ENCODE measurements at regions not wholly inside any gene's neighbourhood (a gene's known extent, or its start where the extent isn't known, plus 50 kb on each side); places are given as distances from the start of the nearest gene placed in this dataset.

DNA sequence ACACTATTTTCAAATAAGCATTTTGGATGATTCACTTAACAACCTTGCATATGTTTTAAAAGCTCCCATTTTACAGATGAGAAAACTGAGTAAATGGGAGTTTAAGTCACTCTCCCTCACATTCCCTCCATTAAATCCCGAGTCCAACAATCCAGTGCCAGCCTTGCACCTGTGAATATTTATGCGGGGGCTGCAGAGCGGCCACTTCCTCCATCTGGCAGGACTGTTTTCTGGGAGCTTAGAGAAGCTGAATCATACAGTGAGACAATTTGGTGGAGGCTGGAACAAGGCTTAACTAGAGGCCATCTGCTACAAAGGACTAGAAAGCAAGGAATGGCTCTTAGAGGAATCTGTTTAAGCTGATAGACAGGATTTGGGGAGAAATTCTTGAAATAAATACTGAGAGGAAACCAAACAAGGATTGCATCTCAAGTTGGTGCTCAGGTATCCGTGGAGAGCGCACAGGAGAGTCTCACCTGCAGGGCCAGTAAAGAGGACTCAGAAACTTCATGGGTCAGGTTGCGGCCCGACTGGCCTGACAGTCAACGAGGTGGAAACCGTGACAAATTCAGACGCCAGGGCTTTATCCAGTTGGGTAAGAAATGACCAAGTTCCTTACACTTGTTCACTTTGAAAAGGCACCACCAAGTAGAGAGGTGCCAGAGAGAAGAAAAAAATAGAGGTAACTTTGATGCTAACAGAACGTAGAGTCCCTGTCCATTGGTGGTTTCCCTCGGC lies 478.5 kb downstream of the QKI start:
- DNase-seq (ENCODE audit: extremely low read depth, low read depth): no peak
- no peak overlapping the region for H3K4me3 ChIP-seq (replicated peaks; ENCODE audit: low read depth, low read length)
- TF ChIP-seq, protein P1, sequence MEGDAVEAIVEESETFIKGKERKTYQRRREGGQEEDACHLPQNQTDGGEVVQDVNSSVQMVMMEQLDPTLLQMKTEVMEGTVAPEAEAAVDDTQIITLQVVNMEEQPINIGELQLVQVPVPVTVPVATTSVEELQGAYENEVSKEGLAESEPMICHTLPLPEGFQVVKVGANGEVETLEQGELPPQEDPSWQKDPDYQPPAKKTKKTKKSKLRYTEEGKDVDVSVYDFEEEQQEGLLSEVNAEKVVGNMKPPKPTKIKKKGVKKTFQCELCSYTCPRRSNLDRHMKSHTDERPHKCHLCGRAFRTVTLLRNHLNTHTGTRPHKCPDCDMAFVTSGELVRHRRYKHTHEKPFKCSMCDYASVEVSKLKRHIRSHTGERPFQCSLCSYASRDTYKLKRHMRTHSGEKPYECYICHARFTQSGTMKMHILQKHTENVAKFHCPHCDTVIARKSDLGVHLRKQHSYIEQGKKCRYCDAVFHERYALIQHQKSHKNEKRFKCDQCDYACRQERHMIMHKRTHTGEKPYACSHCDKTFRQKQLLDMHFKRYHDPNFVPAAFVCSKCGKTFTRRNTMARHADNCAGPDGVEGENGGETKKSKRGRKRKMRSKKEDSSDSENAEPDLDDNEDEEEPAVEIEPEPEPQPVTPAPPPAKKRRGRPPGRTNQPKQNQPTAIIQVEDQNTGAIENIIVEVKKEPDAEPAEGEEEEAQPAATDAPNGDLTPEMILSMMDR (IDR thresholded peaks at IDR 0.05; ENCODE audit: low read depth, low read length, missing control alignments): no peak

DNA sequence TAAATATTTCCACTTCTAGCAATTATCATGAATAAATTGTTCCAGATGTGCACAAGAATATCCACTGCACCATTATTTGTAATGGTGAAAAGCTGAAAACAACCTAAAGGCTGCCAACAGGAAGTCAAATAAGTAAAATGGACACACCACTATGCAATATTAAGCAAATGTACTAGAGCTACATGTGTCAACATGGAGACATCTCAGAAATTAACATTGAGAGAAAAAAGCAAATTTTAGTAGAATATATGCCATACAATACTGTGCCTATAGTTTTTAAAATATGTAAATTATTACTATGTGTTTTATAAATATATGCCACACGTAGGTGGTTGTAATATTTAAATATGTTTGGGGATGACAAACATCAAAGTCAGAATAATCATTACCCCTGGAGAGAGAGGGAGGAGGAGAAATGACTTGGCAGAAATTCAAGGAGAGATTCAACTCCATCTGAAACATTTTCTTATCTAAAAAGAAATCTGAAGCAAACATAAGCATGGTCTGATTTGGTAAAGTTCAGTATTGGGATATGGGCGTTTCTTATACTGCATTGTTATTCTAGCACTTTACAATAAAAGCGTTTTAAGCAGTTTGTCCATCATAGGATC lies 475.5 kb downstream of the QKI start:
- no peak for DNase-seq (ENCODE audit: extremely low read depth, low read depth)
- no peak overlapping the region for H3K4me3 ChIP-seq (replicated peaks; ENCODE audit: low read depth, low read length)
- TF ChIP-seq, protein P1 (IDR thresholded peaks at IDR 0.05; ENCODE audit: low read depth, low read length, missing control alignments): no peak

DNA sequence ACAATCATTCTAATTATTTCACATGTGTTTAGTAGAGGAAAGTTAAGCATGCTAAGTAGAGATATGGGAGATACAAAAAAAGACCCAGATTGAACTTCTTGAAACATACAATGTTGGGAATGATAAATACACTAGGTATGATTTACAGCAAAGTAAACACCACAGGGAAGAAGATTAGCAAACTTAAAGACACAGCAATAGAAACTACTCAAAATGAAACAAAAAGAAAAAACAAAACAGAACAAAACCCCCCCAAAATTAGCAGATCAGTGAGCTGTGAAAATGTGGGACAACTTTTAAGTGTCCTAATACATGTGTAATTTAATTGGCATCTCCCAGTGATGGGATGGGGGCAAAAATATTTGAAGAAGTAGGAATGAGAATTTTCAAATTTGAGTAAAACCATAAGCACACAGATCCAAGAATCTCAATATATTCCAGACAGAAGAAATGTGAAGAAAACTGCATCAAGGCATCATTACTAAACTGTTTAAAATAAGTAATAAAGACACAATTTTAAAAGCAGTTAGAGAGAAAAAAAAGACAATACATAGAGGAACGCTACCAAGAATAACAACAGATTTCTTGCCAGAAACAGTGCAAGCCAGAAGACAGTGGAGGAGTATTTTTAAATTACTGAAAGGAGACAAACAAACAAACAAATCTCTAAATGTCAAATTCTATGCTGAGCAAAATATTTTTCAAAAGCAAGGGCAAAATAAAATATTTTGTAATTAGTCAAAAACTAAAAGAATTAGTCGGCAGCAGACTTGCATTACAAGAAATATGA lies 473.7 kb downstream of the QKI start:
- TF ChIP-seq, protein P1 (IDR thresholded peaks at IDR 0.05; ENCODE audit: low read depth, low read length, missing control alignments): no peak
- no peak overlapping the region for H3K4me3 ChIP-seq (replicated peaks; ENCODE audit: low read depth, low read length)
- DNase-seq (ENCODE audit: extremely low read depth, low read depth): no peak

DNA sequence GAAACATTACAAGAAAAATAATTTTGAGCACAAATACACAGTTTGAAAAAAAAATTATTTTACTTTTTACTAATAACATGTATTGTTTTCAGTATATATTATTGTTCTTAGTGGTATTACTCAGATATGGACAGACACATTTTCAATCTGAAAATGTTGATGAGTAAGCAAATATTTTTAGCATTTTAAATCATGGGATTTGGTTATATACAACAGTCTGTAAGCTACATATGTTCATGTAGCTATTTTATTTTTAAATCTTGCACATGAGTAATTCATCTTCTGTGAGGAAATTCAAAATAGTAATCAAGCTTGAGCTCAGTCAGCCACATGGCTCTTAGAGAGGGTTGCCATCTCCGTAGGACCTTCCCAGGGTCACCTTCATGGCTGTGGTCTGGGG lies 471.9 kb downstream of the QKI start:
- no peak overlapping the region for H3K4me3 ChIP-seq (replicated peaks; ENCODE audit: low read depth, low read length)
- TF ChIP-seq, protein P1 (IDR thresholded peaks at IDR 0.05; ENCODE audit: low read depth, low read length, missing control alignments): no peak

DNA sequence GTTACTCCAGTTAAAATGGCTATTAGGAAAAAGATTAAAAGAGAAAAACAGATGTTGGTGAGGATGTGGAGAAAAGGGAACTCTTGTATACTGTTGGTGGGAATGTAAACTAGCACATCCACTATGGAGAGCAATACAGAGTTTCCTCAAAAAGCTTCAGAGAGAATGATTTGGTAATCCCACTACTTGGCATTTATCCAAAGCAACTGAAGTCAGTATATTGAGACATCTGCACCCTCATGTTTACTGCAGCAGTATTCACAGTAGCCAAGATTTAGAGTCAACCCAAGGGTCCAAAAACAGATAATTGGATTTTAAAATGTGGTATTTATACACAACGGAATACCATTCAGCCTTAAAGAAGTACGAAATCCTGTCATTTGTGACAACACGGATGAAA lies 469.5 kb downstream of the QKI start:
- no peak overlapping the region for H3K4me3 ChIP-seq (replicated peaks; ENCODE audit: low read depth, low read length)
- no peak for DNase-seq (ENCODE audit: extremely low read depth, low read depth)
- TF ChIP-seq, protein P1 (IDR thresholded peaks at IDR 0.05; ENCODE audit: low read depth, low read length, missing control alignments): no peak

More for the DNA sequence above, 471.9 kb downstream of the QKI start:
- no peak for DNase-seq (ENCODE audit: extremely low read depth, low read depth)

DNA sequence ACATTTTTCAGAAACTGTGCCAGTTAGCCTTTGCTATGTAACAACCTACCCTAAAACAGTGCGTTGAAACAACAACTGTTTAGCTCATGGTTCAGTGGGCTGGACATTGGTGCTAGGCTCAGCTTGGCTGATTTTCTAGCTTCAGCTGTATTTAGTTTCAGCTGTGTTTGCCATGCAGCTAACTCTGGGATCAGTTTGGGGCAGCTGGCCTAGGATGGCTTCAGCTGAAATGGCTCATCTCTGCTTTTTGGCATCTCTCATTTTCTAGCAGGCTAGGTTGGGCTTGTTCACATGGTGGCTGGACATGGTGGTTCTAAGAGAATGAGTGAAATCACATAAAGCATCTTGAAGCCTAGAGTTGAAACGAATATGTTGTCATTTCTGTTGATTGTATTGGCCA lies 464.2 kb downstream of the QKI start:
- no peak overlapping the region for H3K4me3 ChIP-seq (replicated peaks; ENCODE audit: low read depth, low read length)
- TF ChIP-seq, protein P1 (IDR thresholded peaks at IDR 0.05; ENCODE audit: low read depth, low read length, missing control alignments): no peak
- DNase-seq (ENCODE audit: extremely low read depth, low read depth): no peak

Data from HFF-Myc (cell line).